ENCODE measurements at regions not wholly inside any gene's neighbourhood (a gene's known extent, or its start where the extent isn't known, plus 50 kb on each side); places are given as distances from the start of the nearest gene placed in this dataset.

- TF ChIP-seq, protein P1, sequence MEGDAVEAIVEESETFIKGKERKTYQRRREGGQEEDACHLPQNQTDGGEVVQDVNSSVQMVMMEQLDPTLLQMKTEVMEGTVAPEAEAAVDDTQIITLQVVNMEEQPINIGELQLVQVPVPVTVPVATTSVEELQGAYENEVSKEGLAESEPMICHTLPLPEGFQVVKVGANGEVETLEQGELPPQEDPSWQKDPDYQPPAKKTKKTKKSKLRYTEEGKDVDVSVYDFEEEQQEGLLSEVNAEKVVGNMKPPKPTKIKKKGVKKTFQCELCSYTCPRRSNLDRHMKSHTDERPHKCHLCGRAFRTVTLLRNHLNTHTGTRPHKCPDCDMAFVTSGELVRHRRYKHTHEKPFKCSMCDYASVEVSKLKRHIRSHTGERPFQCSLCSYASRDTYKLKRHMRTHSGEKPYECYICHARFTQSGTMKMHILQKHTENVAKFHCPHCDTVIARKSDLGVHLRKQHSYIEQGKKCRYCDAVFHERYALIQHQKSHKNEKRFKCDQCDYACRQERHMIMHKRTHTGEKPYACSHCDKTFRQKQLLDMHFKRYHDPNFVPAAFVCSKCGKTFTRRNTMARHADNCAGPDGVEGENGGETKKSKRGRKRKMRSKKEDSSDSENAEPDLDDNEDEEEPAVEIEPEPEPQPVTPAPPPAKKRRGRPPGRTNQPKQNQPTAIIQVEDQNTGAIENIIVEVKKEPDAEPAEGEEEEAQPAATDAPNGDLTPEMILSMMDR (IDR thresholded peaks at IDR 0.05; ENCODE audit: insufficient read depth, low read length) = no peak
- TF ChIP-seq POLR2AphosphoS5 (IDR thresholded peaks at IDR 0.05; ENCODE audit: low read depth) (no peak), GABPA (IDR thresholded peaks at IDR 0.05; ENCODE audit: low read depth) (no peak)
- TF ChIP-seq, protein P2, sequence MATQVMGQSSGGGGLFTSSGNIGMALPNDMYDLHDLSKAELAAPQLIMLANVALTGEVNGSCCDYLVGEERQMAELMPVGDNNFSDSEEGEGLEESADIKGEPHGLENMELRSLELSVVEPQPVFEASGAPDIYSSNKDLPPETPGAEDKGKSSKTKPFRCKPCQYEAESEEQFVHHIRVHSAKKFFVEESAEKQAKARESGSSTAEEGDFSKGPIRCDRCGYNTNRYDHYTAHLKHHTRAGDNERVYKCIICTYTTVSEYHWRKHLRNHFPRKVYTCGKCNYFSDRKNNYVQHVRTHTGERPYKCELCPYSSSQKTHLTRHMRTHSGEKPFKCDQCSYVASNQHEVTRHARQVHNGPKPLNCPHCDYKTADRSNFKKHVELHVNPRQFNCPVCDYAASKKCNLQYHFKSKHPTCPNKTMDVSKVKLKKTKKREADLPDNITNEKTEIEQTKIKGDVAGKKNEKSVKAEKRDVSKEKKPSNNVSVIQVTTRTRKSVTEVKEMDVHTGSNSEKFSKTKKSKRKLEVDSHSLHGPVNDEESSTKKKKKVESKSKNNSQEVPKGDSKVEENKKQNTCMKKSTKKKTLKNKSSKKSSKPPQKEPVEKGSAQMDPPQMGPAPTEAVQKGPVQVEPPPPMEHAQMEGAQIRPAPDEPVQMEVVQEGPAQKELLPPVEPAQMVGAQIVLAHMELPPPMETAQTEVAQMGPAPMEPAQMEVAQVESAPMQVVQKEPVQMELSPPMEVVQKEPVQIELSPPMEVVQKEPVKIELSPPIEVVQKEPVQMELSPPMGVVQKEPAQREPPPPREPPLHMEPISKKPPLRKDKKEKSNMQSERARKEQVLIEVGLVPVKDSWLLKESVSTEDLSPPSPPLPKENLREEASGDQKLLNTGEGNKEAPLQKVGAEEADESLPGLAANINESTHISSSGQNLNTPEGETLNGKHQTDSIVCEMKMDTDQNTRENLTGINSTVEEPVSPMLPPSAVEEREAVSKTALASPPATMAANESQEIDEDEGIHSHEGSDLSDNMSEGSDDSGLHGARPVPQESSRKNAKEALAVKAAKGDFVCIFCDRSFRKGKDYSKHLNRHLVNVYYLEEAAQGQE (IDR thresholded peaks at IDR 0.05; ENCODE audit: insufficient replicate concordance, low read depth) = no peak
Measured at GRCh38 chr2:66641685-66642084, 206.8 kb downstream of the MEIS1 start.
